Activated naive CD4-positive, alpha-beta T cell treated with anti-CD3 and anti-CD28 coated beads, Interleukin-2, amount 50 U/mL, for 72 hours (primary cell): ENCODE measurements at regions not wholly inside any gene's neighbourhood (a gene's known extent, or its start where the extent isn't known, plus 50 kb on each side); places are given as distances from the start of the nearest gene placed in this dataset.
A peak's percentile ranks its signal among the peaks of the same experiment; 100 is the strongest.
"Not testable (repeated sequence)": the region's sequence is repeated elsewhere in the genome, so short reads cannot be mapped to it uniquely, and the experiment has no call there.

Source experiments
- ATAC-seq, 2 donors: fragments of 150-1000 bp; cut with Tn5 transposase; 2 replicates each; pipeline ENCODE4 v1.10.0; 2021; ENCODE audit warnings: mild to moderate bottlenecking in 2 of 2, moderate library complexity in 2 of 2
- DNase-seq, 2 donors: peaks; one replicate each; pipeline ENCODE4 v3.0.0; 2021 to 2022; ENCODE audit warnings: low spot score in 2 of 2
- H3K27ac Mint-ChIP-seq, 2 donors: one replicate each; pipeline ENCODE4 v1.8.0; 2022; ENCODE audit warnings: mild to moderate bottlenecking in 2 of 2, mixed read lengths in 2 of 2
- H3K36me3 Mint-ChIP-seq, 2 donors: one replicate each; pipeline ENCODE4 v1.8.0; 2022; ENCODE audit warnings: mixed read lengths in 2 of 2
- H3K9me3 Mint-ChIP-seq, 2 donors: one replicate each; pipeline ENCODE4 v1.8.0; 2022; ENCODE audit warnings: mixed read lengths in 2 of 2

GRCh38 chrX:153266140-153266539 lies 55.4 kb downstream of the PNMA6F start:
- ATAC-seq, DNase-seq, H3K9me3 Mint-ChIP-seq, H3K36me3 Mint-ChIP-seq, H3K27ac Mint-ChIP-seq: not testable (repeated sequence)

GRCh38 chrX:153260468-153260867 lies 61.1 kb downstream of the PNMA6F start:
- not testable (repeated sequence) for H3K36me3 Mint-ChIP-seq, H3K27ac Mint-ChIP-seq, H3K9me3 Mint-ChIP-seq, DNase-seq
- peak in 1 of 2 donors; percentile 43 for ATAC-seq

- H3K36me3 Mint-ChIP-seq, H3K27ac Mint-ChIP-seq, H3K9me3 Mint-ChIP-seq, DNase-seq: not testable (repeated sequence)
- peak in 1 of 2 donors; percentile 20 for ATAC-seq
These were observed 68.3 kb downstream of the PNMA6F start for GRCh38 chrX:153253239-153253638.

GRCh38 chrX:153252378-153253129 lies 69.0 kb downstream of the PNMA6F start:
- not testable (repeated sequence) for H3K9me3 Mint-ChIP-seq, H3K36me3 Mint-ChIP-seq, H3K27ac Mint-ChIP-seq, ATAC-seq, DNase-seq

GRCh38 chrX:153251952-153252351 lies 69.6 kb downstream of the PNMA6F start:
- not testable (repeated sequence) for H3K27ac Mint-ChIP-seq, DNase-seq, H3K36me3 Mint-ChIP-seq, H3K9me3 Mint-ChIP-seq, ATAC-seq

GRCh38 chrX:153250762-153251161 lies 70.8 kb downstream of the PNMA6F start:
- DNase-seq, H3K27ac Mint-ChIP-seq, H3K36me3 Mint-ChIP-seq, H3K9me3 Mint-ChIP-seq, ATAC-seq: not testable (repeated sequence)

- no peaks in the 10 kb centered on the region for H3K36me3 Mint-ChIP-seq
- no peaks in the 10 kb centered on the region for H3K9me3 Mint-ChIP-seq
- DNase-seq (no peak), ATAC-seq (no peak)
- no peak overlapping the region for H3K27ac Mint-ChIP-seq
These were observed 66.2 kb downstream of the MAGEA1 start for GRCh38 chrX:153245288-153245731.

- H3K27ac Mint-ChIP-seq = no peak overlapping the region
- no peak for ATAC-seq
- H3K36me3 Mint-ChIP-seq = no peaks in the 10 kb centered on the region
- no peak for DNase-seq
- H3K9me3 Mint-ChIP-seq = no peaks in the 10 kb centered on the region
These were observed 65.7 kb downstream of the MAGEA1 start for GRCh38 chrX:153244767-153245166.

- DNase-seq (no peak), ATAC-seq (no peak)
- Mint-ChIP-seq H3K36me3 (no peaks in the 10 kb centered on the region), H3K9me3 (no peaks in the 10 kb centered on the region), H3K27ac (no peak overlapping the region)
These were observed 59.3 kb downstream of the MAGEA1 start for GRCh38 chrX:153238361-153238760.
